HS-5 (cell line): ENCODE measurements at regions not wholly inside any gene's neighbourhood (a gene's known extent, or its start where the extent isn't known, plus 50 kb on each side); places are given as distances from the start of the nearest gene placed in this dataset.
"Not testable (repeated sequence)": the region's sequence is repeated elsewhere in the genome, so short reads cannot be mapped to it uniquely, and the experiment has no call there.

ENCODE experiments used
- DNase-seq: peaks from one replicate; pipeline ENCODE4 v3.0.0-alpha.2; 2012; ENCODE audit warnings: low read depth

GRCh38 chr9:95581900-95582299 is 65.1 kb upstream of the PTCH1 start:
- DNase-seq, result no peak

DNA sequence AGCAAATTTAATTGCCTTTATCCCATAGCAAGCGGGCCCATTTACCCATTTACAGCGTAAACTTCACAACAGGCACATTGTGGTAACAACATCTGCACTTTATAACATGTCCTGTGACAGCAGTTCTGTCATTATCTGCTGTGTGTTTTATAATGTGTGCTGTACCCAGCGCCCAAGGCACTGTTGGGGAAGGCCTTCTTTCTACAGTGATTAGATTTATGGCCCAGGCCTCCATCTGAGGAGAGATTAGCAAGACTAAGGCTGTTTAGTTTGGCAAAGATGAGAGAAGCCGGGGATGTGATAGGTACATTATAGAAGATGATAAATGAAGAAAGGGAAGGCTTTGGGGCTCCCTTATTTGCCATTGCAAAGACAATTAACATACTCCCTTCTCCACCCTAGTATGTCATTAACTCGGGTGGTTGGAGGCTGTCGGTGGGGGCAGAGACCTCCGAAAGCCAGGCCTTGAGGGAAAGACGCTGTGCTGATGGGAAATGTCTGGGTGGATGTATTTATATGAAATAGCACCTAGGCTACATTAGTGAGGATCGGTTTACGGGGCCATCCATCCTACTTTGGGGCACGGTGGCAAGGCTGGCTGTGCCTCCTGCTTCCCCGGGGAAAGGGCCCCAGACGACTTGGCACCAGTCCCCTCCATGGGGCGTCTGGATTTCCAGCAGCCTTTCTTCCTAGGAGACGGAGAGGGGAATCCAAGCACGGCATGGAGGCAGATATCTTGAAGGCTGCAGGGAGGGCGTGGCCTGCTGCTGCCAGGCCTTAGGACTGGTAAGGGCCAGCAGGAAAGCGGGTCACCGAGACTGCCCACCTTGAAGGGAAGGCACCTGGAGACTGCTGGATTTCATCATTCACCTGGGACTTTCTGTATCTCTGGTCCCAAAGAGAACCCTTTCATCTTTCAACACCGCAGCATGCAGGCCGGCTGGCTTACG is 64.3 kb upstream of the PTCH1 start:
- DNase-seq, result no peak

GRCh38 chr9:95574866-95575553 is 58.2 kb upstream of the PTCH1 start:
- no peak for DNase-seq

DNA sequence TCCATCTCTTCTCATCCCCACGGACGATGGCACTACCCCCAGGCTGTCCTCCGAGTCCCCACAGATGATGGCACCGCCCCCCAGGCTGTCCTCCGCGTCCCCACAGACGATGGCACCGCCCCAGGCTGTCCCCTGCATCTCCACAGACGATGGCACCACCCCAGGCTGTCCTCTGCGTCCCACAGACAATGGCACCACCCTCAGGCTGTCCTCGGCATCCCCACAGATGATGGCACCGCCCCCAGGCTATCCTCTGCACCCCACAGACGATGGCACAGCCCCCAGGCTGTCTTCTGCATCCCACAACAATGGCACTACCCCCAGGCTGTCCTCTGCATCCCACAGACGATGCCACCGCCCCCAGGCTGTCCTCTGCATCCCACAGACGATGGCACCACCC is 57.4 kb upstream of the PTCH1 start:
- no peak for DNase-seq

DNA sequence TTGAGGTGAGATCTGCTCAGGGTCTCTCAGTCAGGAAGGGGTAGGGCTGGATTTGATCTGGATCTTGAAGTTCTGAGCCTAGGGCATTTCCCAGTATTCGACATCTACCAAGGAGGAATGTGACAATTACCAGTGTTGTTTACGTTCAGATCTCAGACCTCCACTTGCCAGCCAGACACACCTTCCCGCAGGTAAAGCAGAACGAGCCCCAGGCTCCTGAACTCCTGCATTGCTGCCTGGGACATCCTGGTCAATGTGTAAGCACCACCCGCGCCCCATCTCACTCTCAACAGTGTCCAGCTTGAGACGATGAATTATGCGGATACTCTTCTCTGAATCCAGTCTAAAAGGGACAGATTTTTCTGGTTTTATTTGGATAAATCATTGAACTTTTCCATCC is 56.7 kb upstream of the PTCH1 start:
- DNase-seq, result no peak

DNA sequence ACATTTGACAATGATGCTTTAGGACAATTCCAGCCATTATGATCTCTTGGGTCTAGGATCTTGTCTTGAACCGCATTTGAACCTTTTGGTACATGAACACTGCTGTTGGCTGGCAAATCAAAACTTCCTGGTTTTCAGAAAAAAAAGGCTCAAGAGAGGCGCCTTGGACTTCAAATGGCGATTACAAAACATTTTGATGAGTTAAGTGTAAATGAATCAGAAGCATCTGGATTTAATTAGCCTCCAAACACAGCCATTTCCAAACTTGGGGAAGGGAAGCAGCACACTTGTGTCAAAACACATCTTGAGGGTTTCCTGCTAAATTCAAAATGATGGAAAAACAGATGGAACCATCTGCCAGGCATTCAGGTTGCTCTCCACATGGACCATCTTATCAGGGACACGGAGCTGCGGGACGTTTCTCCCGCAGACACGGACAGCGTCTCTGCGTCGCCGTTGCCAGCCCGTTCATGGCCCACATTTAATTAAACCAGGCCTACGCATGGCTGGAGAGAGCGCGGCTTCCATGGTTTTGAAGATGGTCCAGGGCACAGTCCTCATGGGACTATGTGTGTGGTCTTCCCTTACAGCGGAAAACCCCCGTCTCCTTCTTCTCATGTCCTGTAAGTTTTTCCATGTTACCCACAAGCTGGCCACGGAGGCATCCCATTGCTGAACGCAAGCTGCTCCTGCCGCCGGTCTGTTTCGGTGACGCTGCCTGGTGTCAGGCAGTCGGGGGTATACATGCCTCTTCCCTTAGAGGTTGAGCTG is 55.8 kb upstream of the PTCH1 start:
- DNase-seq, result peak; percentile 42

- DNase-seq, result no peak
Measured at GRCh38 chr9:95570646-95571045, 53.9 kb upstream of the PTCH1 start.

DNA sequence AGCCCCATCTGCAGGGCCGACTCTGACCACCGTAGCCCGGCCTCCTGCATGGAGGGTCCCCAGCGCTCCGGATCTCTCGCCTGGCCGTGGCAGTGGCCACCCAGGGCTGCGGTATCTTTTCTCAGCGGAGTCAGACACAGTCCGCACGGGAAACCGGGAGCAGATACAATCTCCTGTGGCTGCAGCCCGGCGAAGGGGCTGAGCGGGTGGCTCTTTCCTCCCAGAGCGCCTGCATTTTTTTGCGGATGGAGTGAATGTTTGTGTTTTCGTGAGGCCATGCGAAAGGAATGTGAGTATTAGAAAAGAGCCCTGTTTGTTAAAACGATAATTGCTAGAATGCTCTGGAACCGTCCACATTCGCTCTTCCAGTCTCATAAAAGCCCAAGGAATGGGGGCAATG is 53.4 kb upstream of the PTCH1 start:
- no peak for DNase-seq

DNA sequence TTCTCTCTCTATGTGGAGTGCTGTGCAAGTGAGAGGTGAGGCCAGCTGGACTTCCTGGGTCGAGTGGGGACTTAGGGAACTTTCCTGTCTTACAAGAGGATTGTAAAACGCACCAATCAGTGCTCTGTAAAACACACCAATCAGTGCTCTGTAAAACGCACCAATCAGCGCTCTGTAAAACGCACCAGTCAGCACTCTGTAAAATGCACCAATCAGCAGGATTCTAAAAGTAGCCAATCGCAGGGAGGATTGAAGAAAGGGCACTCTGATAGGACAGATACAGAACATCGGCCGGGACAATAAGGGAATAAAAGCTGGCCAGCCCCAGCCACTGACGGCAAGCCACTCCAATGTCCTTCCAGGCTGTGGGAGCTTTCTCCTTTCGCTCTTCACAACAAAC is 52.0 kb upstream of the PTCH1 start:
- not testable (repeated sequence) for DNase-seq
